Natural killer cell (primary cell): ENCODE measurements at regions not wholly inside any gene's neighbourhood (a gene's known extent, or its start where the extent isn't known, plus 50 kb on each side); places are given as distances from the start of the nearest gene placed in this dataset.
A peak's percentile ranks its signal among the peaks of the same experiment; 100 is the strongest.
"Not testable (repeated sequence)": the region's sequence is repeated elsewhere in the genome, so short reads cannot be mapped to it uniquely, and the experiment has no call there.

Source experiments
- ATAC-seq, 3 donors: fragments of 150-1000 bp in 2 of 3; fragments of 200-7000 bp in 1 of 3; cut with Tn5 transposase; 1 replicate in 1 of 3; 2 replicates in 2 of 3; pipeline ENCODE4 v1.10.0; 2021; ENCODE audit warnings: mild to moderate bottlenecking in 2 of 3, moderate library complexity in 2 of 3
- DNase-seq, 2 donors: peaks; one replicate each; pipeline versions ENCODE4 v3.0.0 to v3.0.0-alpha.2; 2013 to 2021; ENCODE audit warnings: mixed read lengths in 1 of 2
- H3K27ac ChIP-seq: one replicate; pipeline ENCODE4 v1.5.1; 2013; ENCODE audit warnings: mild to moderate bottlenecking, low read length
- H3K27me3 ChIP-seq: one replicate; pipeline ENCODE4 v1.6.1; 2013; ENCODE audit warnings: low read length; ENCODE audit not compliant: control insufficient read depth, insufficient read depth
- H3K36me3 ChIP-seq: one replicate; pipeline ENCODE4 v1.6.1; 2013; ENCODE audit warnings: low read length; ENCODE audit not compliant: control insufficient read depth, insufficient read depth
- H3K4me1 ChIP-seq: one replicate; pipeline ENCODE4 v1.6.1; 2013; ENCODE audit warnings: low read length; ENCODE audit not compliant: control insufficient read depth, insufficient read depth
- H3K4me3 ChIP-seq: one replicate; pipeline ENCODE4 v1.5.1; 2013; ENCODE audit warnings: low read length
- H3K9me3 ChIP-seq: one replicate; pipeline ENCODE4 v1.6.1; 2013; ENCODE audit warnings: low read length; ENCODE audit not compliant: control insufficient read depth, insufficient read depth
- H3K27ac Mint-ChIP-seq, 2 donors: one replicate each; pipeline ENCODE4 v1.8.0; 2022; ENCODE audit warnings: mild to moderate bottlenecking in 2 of 2, mixed read lengths in 2 of 2, moderate library complexity in 1 of 2
- H3K27me3 Mint-ChIP-seq, 2 donors: one replicate each; pipeline ENCODE4 v1.8.0; 2022; ENCODE audit warnings: low read depth in 2 of 2, mixed read lengths in 2 of 2
- H3K36me3 Mint-ChIP-seq: one replicate; pipeline ENCODE4 v1.8.0; 2022; ENCODE audit warnings: mixed read lengths
- H3K4me1 Mint-ChIP-seq, 2 donors: one replicate each; pipeline ENCODE4 v1.8.0; 2022; ENCODE audit warnings: mixed read lengths in 2 of 2
- H3K4me3 Mint-ChIP-seq: one replicate; pipeline ENCODE4 v1.8.0; 2022; ENCODE audit warnings: mild to moderate bottlenecking, moderate library complexity, mixed read lengths
- H3K9me3 Mint-ChIP-seq, 2 donors: one replicate each; pipeline ENCODE4 v1.8.0; 2022; ENCODE audit warnings: mixed read lengths in 2 of 2
- WGBS: methylation state at CpG from one replicate; pipeline ENCODE4 v1.1.7; 2013; ENCODE audit warnings: missing lambda C conversion rate; ENCODE audit not compliant: insufficient coverage; 5-methylcytosine and 5-hydroxymethylcytosine counted together
- intact Hi-C: fragments of 100-400 bp; cut with micrococcal nuclease; formaldehyde crosslinking; loops from one replicate; pipeline ENCODE4 v1.14.2; 2022
- TF ChIP-seq, protein P1 (sequence below): fragments of 200-600 bp; IDR thresholded peaks from one replicate; pipeline ENCODE4 v1.8.0; 2022; ENCODE audit warnings: antibody characterized with exemption

GRCh38 chr20:25848222-25848621 lies 151.6 kb upstream of the ZNF337 start:
- no peak for DNase-seq
- TF ChIP-seq, protein P1, sequence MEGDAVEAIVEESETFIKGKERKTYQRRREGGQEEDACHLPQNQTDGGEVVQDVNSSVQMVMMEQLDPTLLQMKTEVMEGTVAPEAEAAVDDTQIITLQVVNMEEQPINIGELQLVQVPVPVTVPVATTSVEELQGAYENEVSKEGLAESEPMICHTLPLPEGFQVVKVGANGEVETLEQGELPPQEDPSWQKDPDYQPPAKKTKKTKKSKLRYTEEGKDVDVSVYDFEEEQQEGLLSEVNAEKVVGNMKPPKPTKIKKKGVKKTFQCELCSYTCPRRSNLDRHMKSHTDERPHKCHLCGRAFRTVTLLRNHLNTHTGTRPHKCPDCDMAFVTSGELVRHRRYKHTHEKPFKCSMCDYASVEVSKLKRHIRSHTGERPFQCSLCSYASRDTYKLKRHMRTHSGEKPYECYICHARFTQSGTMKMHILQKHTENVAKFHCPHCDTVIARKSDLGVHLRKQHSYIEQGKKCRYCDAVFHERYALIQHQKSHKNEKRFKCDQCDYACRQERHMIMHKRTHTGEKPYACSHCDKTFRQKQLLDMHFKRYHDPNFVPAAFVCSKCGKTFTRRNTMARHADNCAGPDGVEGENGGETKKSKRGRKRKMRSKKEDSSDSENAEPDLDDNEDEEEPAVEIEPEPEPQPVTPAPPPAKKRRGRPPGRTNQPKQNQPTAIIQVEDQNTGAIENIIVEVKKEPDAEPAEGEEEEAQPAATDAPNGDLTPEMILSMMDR: no peak
- Mint-ChIP-seq H3K27me3 (peaks cover 0 to 3% of the 10 kb centered on the region in 2 donors), H3K36me3 (no peaks in the 10 kb centered on the region), H3K9me3 (no peaks in the 10 kb centered on the region), H3K27ac (no peak overlapping the region), H3K4me1 (peaks cover 6 to 7% of the 10 kb centered on the region in 2 donors), H3K4me3 (no peak overlapping the region)
- Histone ChIP-seq H3K4me1 (peaks cover 5% of the 10 kb centered on the region), H3K27me3 (no peaks in the 10 kb centered on the region), H3K27ac (no peak overlapping the region), H3K36me3 (no peaks in the 10 kb centered on the region), H3K4me3 (no peak overlapping the region), H3K9me3 (no peaks in the 10 kb centered on the region)
- no peak for ATAC-seq
- intact Hi-C loops: no loop called here
- 96% methylated on average over 5 of the region's 7 CpGs for WGBS

DNA sequence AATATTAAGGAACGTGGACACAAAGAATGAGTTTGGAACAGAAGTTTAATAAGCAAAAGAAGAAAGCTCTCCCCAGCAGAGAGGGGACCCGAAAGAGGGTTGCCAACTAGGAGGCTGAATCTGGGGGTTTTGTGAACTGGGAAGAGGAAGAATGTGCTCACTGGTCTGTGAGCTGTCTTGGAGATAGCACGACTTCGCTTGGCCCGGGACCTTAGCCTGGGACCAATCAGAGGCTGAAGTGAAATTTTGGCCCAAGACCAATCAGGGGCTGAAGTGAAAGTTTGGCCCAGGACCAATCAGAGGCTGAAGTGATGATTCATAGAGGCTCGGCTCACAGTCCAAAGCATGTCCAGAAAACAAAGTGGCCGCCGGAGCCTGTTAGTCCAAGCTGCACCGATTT lies 148.0 kb upstream of the ZNF337 start:
- H3K4me3 Mint-ChIP-seq, H3K36me3 Mint-ChIP-seq, DNase-seq, H3K27ac Mint-ChIP-seq, H3K36me3 ChIP-seq, H3K9me3 ChIP-seq, H3K27me3 Mint-ChIP-seq, H3K27me3 ChIP-seq, H3K9me3 Mint-ChIP-seq, intact Hi-C loops, H3K4me1 ChIP-seq, H3K27ac ChIP-seq, ATAC-seq, H3K4me3 ChIP-seq, H3K4me1 Mint-ChIP-seq: not testable (repeated sequence)
- WGBS: no CpG with 5 or more reads among the region's 9 CpGs

DNA sequence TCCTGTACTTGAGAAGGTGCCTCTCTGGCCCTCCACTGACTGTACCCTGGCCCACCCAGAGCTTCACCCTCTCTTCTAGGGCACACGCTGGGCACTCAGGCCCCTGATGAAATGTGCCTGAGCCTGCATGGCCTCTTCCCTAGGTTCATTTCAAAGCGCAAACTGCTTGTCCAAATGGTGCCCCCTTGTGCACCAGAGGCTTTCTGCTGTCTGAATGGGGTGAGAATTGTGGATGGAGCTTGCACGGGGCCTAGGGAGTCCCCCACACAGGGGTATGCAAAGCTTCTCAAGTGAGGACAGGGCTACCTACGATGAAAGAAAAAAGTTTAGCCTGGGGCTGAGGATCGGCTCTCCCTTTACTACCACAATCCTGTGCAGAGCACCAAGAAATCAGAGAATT lies 116.9 kb upstream of the ZNF337 start:
- H3K27ac ChIP-seq, intact Hi-C loops, H3K36me3 Mint-ChIP-seq, H3K4me3 ChIP-seq, H3K9me3 ChIP-seq, H3K36me3 ChIP-seq, H3K27ac Mint-ChIP-seq, H3K27me3 Mint-ChIP-seq, ATAC-seq, H3K27me3 ChIP-seq, H3K4me3 Mint-ChIP-seq, H3K9me3 Mint-ChIP-seq, H3K4me1 ChIP-seq, H3K4me1 Mint-ChIP-seq, DNase-seq: not testable (repeated sequence)
- no CpG with 5 or more reads among the region's 5 CpGs for WGBS

- H3K36me3 ChIP-seq, H3K27ac ChIP-seq, DNase-seq, H3K4me1 ChIP-seq, H3K9me3 Mint-ChIP-seq, H3K9me3 ChIP-seq, H3K27ac Mint-ChIP-seq, H3K36me3 Mint-ChIP-seq, intact Hi-C loops, H3K27me3 ChIP-seq, H3K4me3 ChIP-seq, H3K27me3 Mint-ChIP-seq, H3K4me1 Mint-ChIP-seq, H3K4me3 Mint-ChIP-seq: not testable (repeated sequence)
- peak in 1 of 3 donors; percentile 52 for ATAC-seq
- WGBS: no CpG with 5 or more reads among the region's 45 CpGs
These were observed 101.7 kb upstream of the ZNF337 start for GRCh38 chr20:25798174-25798993.

- ATAC-seq, intact Hi-C loops, H3K4me1 ChIP-seq: not testable (repeated sequence)
These were observed 100.4 kb upstream of the ZNF337 start for GRCh38 chr20:25797062-25797461.

GRCh38 chr20:25777241-25777640 lies 80.6 kb upstream of the ZNF337 start:
- H3K27me3 Mint-ChIP-seq, H3K36me3 Mint-ChIP-seq, H3K27ac ChIP-seq, H3K9me3 Mint-ChIP-seq, H3K36me3 ChIP-seq, H3K4me1 Mint-ChIP-seq, H3K4me3 Mint-ChIP-seq, H3K27me3 ChIP-seq, H3K9me3 ChIP-seq, ATAC-seq, H3K27ac Mint-ChIP-seq, intact Hi-C loops, H3K4me1 ChIP-seq, DNase-seq, H3K4me3 ChIP-seq: not testable (repeated sequence)
- WGBS: 97% methylated on average over 2 of the region's 3 CpGs

More at GRCh38 chr20:25797062-25797461, 100.4 kb upstream of the ZNF337 start:
- H3K27ac Mint-ChIP-seq, H3K27me3 ChIP-seq, H3K4me3 Mint-ChIP-seq, H3K9me3 Mint-ChIP-seq, H3K4me1 Mint-ChIP-seq, H3K9me3 ChIP-seq, DNase-seq, H3K36me3 ChIP-seq, H3K27ac ChIP-seq, H3K36me3 Mint-ChIP-seq, H3K27me3 Mint-ChIP-seq, H3K4me3 ChIP-seq: not testable (repeated sequence)
- no CpG with 5 or more reads among the region's 10 CpGs for WGBS

- H3K4me3 ChIP-seq, H3K4me1 ChIP-seq, H3K9me3 Mint-ChIP-seq, DNase-seq, H3K36me3 Mint-ChIP-seq, H3K27ac Mint-ChIP-seq, H3K27ac ChIP-seq, H3K27me3 Mint-ChIP-seq, intact Hi-C loops, H3K27me3 ChIP-seq, ATAC-seq, H3K36me3 ChIP-seq, H3K4me1 Mint-ChIP-seq, H3K9me3 ChIP-seq, H3K4me3 Mint-ChIP-seq: not testable (repeated sequence)
- WGBS: 88% methylated on average over 24 of the region's 24 CpGs
These were observed 78.1 kb upstream of the ZNF337 start for GRCh38 chr20:25774711-25775110.
